ENCODE measurements at regions not wholly inside any gene's neighbourhood (a gene's known extent, or its start where the extent isn't known, plus 50 kb on each side); places are given as distances from the start of the nearest gene placed in this dataset.

- TF ChIP-seq, protein P1, sequence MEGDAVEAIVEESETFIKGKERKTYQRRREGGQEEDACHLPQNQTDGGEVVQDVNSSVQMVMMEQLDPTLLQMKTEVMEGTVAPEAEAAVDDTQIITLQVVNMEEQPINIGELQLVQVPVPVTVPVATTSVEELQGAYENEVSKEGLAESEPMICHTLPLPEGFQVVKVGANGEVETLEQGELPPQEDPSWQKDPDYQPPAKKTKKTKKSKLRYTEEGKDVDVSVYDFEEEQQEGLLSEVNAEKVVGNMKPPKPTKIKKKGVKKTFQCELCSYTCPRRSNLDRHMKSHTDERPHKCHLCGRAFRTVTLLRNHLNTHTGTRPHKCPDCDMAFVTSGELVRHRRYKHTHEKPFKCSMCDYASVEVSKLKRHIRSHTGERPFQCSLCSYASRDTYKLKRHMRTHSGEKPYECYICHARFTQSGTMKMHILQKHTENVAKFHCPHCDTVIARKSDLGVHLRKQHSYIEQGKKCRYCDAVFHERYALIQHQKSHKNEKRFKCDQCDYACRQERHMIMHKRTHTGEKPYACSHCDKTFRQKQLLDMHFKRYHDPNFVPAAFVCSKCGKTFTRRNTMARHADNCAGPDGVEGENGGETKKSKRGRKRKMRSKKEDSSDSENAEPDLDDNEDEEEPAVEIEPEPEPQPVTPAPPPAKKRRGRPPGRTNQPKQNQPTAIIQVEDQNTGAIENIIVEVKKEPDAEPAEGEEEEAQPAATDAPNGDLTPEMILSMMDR (IDR thresholded peaks at IDR 0.05; ENCODE audit: borderline replicate concordance, extremely low read depth, low read length, poor library complexity, severe bottlenecking) = no peak
- TF ChIP-seq EZH2 (IDR thresholded peaks at IDR 0.05; ENCODE audit: borderline replicate concordance, low read depth, low read length, severe bottlenecking) = no peak
Observed at GRCh38 chr9:14993901-14994554, 83.8 kb upstream of the FREM1 start.
